ENCODE measurements at regions not wholly inside any gene's neighbourhood (a gene's known extent, or its start where the extent isn't known, plus 50 kb on each side); places are given as distances from the start of the nearest gene placed in this dataset.

DNA sequence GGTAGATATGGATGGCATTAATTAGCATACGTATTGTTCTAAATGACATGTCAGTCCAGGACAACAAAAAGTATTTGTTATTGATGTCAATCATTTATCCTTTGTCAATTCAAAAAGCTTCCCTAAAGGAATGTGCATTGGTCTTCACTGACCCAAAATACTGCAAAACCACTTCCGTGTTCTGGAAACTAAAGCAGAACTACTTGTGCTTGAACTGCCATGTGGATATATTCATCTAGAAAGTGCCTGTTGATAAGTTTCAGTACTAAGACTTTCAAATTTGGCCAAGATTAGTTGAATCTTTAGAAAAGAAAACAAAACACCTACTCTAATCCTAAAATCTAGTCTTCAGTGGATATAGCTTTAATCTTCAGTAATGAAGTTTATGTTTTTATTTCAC is 242.1 kb upstream of the PPP1R3A start:
- Mint-ChIP-seq H3K4me1 (peaks cover under 1% of the 10 kb centered on the region), H3K27ac (no peak overlapping the region), H3K36me3 (no peaks in the 10 kb centered on the region), H3K9me3 (no peaks in the 10 kb centered on the region), H3K4me3 (no peak overlapping the region), H3K27me3 (ENCODE audit: insufficient read depth, low read depth) (no peaks in the 10 kb centered on the region)
- no peaks in the 10 kb centered on the region for H4K20me1 ChIP-seq (ENCODE audit: low read depth)
- DNase-seq (ENCODE audit: low spot score): no peak
- no peak overlapping the region for H3K27ac ChIP-seq
- H3K4me1 ChIP-seq: no peaks in the 10 kb centered on the region
- H3F3A ChIP-seq (ENCODE audit: low read depth): no peaks in the 10 kb centered on the region
- no peak overlapping the region for H3K4me3 ChIP-seq
- no peaks in the 10 kb centered on the region for H3K79me2 ChIP-seq (ENCODE audit: low read depth)
- H3K9me3 ChIP-seq (ENCODE audit: low read depth): no peaks in the 10 kb centered on the region
- no peak overlapping the region for H3K4me2 ChIP-seq
- H3K36me3 ChIP-seq: no peaks in the 10 kb centered on the region
- H3K27me3 ChIP-seq: no peaks in the 10 kb centered on the region
- no peak for TF ChIP-seq EZH2phosphoT487 (IDR thresholded peaks at IDR 0.05)
- TF ChIP-seq EZH2 (IDR thresholded peaks at IDR 0.05): no peak
- TF ChIP-seq, protein P1, sequence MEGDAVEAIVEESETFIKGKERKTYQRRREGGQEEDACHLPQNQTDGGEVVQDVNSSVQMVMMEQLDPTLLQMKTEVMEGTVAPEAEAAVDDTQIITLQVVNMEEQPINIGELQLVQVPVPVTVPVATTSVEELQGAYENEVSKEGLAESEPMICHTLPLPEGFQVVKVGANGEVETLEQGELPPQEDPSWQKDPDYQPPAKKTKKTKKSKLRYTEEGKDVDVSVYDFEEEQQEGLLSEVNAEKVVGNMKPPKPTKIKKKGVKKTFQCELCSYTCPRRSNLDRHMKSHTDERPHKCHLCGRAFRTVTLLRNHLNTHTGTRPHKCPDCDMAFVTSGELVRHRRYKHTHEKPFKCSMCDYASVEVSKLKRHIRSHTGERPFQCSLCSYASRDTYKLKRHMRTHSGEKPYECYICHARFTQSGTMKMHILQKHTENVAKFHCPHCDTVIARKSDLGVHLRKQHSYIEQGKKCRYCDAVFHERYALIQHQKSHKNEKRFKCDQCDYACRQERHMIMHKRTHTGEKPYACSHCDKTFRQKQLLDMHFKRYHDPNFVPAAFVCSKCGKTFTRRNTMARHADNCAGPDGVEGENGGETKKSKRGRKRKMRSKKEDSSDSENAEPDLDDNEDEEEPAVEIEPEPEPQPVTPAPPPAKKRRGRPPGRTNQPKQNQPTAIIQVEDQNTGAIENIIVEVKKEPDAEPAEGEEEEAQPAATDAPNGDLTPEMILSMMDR (IDR thresholded peaks at IDR 0.05): no peak
- no peak overlapping the region for H3K9ac ChIP-seq
- no peak overlapping the region for H2AFZ ChIP-seq (replicated peaks)

DNA sequence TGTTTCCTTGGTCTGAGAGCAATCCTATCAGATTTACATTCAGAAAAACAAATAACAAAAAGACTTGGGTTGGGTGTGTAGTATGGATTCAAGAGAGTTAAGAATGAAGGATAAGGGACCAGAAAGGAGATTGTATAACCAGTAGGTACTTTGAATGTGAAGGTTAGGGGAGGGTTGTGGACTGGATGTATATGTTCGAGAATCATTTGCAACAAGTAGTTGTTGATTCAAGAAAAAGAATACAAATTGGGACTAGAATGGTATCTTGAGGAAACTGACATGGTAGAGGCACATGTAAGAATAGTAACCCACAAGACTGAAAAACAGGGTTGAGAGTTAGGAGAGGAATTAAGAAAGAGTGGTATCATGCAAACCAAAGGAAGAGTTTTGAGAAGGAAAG is 240.0 kb upstream of the PPP1R3A start:
- no peak overlapping the region for H3K4me2 ChIP-seq
- Mint-ChIP-seq H3K9me3 (no peaks in the 10 kb centered on the region), H3K27me3 (ENCODE audit: insufficient read depth, low read depth) (no peaks in the 10 kb centered on the region), H3K4me3 (no peak overlapping the region), H3K4me1 (peaks cover 7% of the 10 kb centered on the region), H3K27ac (no peak overlapping the region), H3K36me3 (no peaks in the 10 kb centered on the region)
- H3K27me3 ChIP-seq: no peaks in the 10 kb centered on the region
- H4K20me1 ChIP-seq (ENCODE audit: low read depth): no peaks in the 10 kb centered on the region
- TF ChIP-seq EZH2 (IDR thresholded peaks at IDR 0.05) (no peak), EZH2phosphoT487 (IDR thresholded peaks at IDR 0.05) (no peak)
- TF ChIP-seq, protein P1 (IDR thresholded peaks at IDR 0.05): no peak
- peaks cover 3% of the 10 kb centered on the region for H3K4me1 ChIP-seq
- no peak overlapping the region for H3K9ac ChIP-seq
- no peaks in the 10 kb centered on the region for H3F3A ChIP-seq (ENCODE audit: low read depth)
- no peaks in the 10 kb centered on the region for H3K79me2 ChIP-seq (ENCODE audit: low read depth)
- no peaks in the 10 kb centered on the region for H3K36me3 ChIP-seq
- no peaks in the 10 kb centered on the region for H3K9me3 ChIP-seq (ENCODE audit: low read depth)
- no peak for DNase-seq (ENCODE audit: low spot score)
- no peak overlapping the region for H3K4me3 ChIP-seq
- H3K27ac ChIP-seq: no peak overlapping the region
- H2AFZ ChIP-seq (replicated peaks): no peak overlapping the region

DNA sequence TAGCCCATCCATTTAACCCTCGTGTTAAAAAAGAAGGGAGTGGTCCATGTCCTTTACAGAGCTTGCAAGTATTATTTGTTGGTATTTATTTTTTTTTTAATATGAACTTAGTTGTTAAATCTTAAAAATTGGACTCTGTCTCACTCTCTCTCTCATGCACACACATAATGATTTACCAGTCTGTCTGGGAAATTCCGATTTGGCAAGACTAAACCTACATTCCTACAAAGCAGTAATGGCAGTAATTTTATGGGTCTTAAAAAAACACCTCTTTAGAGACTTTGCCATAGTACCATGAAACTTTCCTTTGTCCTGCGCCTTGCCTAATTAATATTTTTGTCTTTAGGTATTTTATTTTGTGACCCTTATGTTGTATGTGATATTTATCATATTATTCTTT is 239.5 kb upstream of the PPP1R3A start:
- no peak overlapping the region for H3K9ac ChIP-seq
- H2AFZ ChIP-seq (replicated peaks): no peak overlapping the region
- Mint-ChIP-seq H3K4me3 (no peak overlapping the region), H3K27me3 (ENCODE audit: insufficient read depth, low read depth) (no peaks in the 10 kb centered on the region), H3K9me3 (no peaks in the 10 kb centered on the region), H3K36me3 (no peaks in the 10 kb centered on the region), H3K4me1 (peaks cover 7% of the 10 kb centered on the region), H3K27ac (no peak overlapping the region)
- no peaks in the 10 kb centered on the region for H4K20me1 ChIP-seq (ENCODE audit: low read depth)
- no peak overlapping the region for H3K27ac ChIP-seq
- H3F3A ChIP-seq (ENCODE audit: low read depth): no peaks in the 10 kb centered on the region
- H3K4me3 ChIP-seq: no peak overlapping the region
- DNase-seq (ENCODE audit: low spot score): no peak
- H3K79me2 ChIP-seq (ENCODE audit: low read depth): no peaks in the 10 kb centered on the region
- no peak overlapping the region for H3K4me2 ChIP-seq
- TF ChIP-seq, protein P1 (IDR thresholded peaks at IDR 0.05): no peak
- TF ChIP-seq EZH2phosphoT487 (IDR thresholded peaks at IDR 0.05) (no peak), EZH2 (IDR thresholded peaks at IDR 0.05) (no peak)
- H3K9me3 ChIP-seq (ENCODE audit: low read depth): no peaks in the 10 kb centered on the region
- peaks cover 8% of the 10 kb centered on the region for H3K4me1 ChIP-seq
- no peaks in the 10 kb centered on the region for H3K27me3 ChIP-seq
- H3K36me3 ChIP-seq: no peaks in the 10 kb centered on the region

Data from neural progenitor cell (in vitro differentiated cells).